ENCODE measurements at regions not wholly inside any gene's neighbourhood (a gene's known extent, or its start where the extent isn't known, plus 50 kb on each side); places are given as distances from the start of the nearest gene placed in this dataset.

- ATAC-seq (peak; percentile 55), DNase-seq (ENCODE audit: low spot score) (peak; percentile 49), FAIRE-seq (no peak)
- Histone ChIP-seq H3K9me3 (ENCODE audit: low read length) (no peaks in the 10 kb centered on the region), H3K27me3 (ENCODE audit: control insufficient read depth in 1 of 2, insufficient read depth in 2 of 2, low read length in 2 of 2) (no peaks in the 10 kb centered on the region), H3K4me1 (ENCODE audit: insufficient read depth, low read length) (peaks cover 51% of the 10 kb centered on the region), H2AFZ (ENCODE audit: low read length) (no peak overlapping the region), H3K79me2 (ENCODE audit: insufficient read depth, low read length) (no peaks in the 10 kb centered on the region), H3K9ac (ENCODE audit: insufficient read depth, low read depth, low read length) (no peak overlapping the region), H3K4me2 (ENCODE audit: low read depth, low read length) (no peak overlapping the region), H3K27ac (ENCODE audit: extremely low read length, insufficient read depth, low read length) (peak overlapping the region; percentile 67), H4K20me1 (ENCODE audit: insufficient read depth, low read length) (peaks cover 9% of the 10 kb centered on the region; the same call in 1 of the 2 replicates), H3K36me3 (replicated peaks in 1 of 2; ENCODE audit: control insufficient read depth in 1 of 2, insufficient read depth in 2 of 2, low read length in 2 of 2) (no peaks in the 10 kb centered on the region), H3K4me3 (replicated peaks in 1 of 3; ENCODE audit: insufficient read depth in 1 of 3, low read depth in 2 of 3, low read length in 3 of 3) (no peak overlapping the region)
- ChIA-PET POLR2A (no interaction called here), CTCF (ENCODE audit: low intra/inter-chr PET ratio, low total read pairs) (no interaction called here)
- no TSS peak for BruUV-seq (replicated peaks)
- in situ Hi-C loops (cut with HindIII; ENCODE audit: extremely low pct_ligation_motif_present, low pct_unique_long_range_greater_than_20kb) (no loop called here), intact Hi-C loops (cut with micrococcal nuclease; ENCODE audit: unreplicated experiment) (no loop called here)
- WGBS (ENCODE audit: low lambda C conversion rate), result 80% methylated on average over 7 of the region's 7 CpGs
- TF ChIP-seq ZBTB33 (CRISPR knock-in tag; IDR thresholded peaks at IDR 0.05) (peak; percentile 39; the same call in 1 of the 2 replicates), BRD4 (CRISPR knock-in tag; IDR thresholded peaks at IDR 0.05) (no peak), HMGXB3 (CRISPR knock-in tag; IDR thresholded peaks at IDR 0.05; ENCODE audit: borderline replicate concordance) (no peak), EP300 (IDR thresholded peaks at IDR 0.05; ENCODE audit: low read depth in 2 of 2, low read length in 2 of 2) (peak in 1 of 2 experiments; percentile 18; a peak in 1 of 4 replicates), EP300 (CRISPR knock-in tag; IDR thresholded peaks at IDR 0.05; ENCODE audit: borderline replicate concordance) (no peak), ZSCAN30 (CRISPR knock-in tag; IDR thresholded peaks at IDR 0.05) (no peak), RCOR2 (CRISPR knock-in tag; IDR thresholded peaks at IDR 0.05) (0 out of 2 replicates have a peak, but pooled peaks have one; percentile 26), TP53 (CRISPR knock-in tag; conservative IDR thresholded peaks at IDR 0.05) (peak; percentile 98), ZNF687 (CRISPR knock-in tag; IDR thresholded peaks at IDR 0.05) (peak; percentile 54), ZNF331 (CRISPR knock-in tag; IDR thresholded peaks at IDR 0.05) (0 out of 2 replicates have a peak, but pooled peaks have one; percentile 12), ZNF770 (CRISPR knock-in tag; IDR thresholded peaks at IDR 0.05) (peak; percentile 98)
These were observed 215.8 kb downstream of the CTTN start for GRCh38 chr11:70614034-70614681.
